Spleen (tissue), 11 donors: ENCODE measurements at regions not wholly inside any gene's neighbourhood (a gene's known extent, or its start where the extent isn't known, plus 50 kb on each side); places are given as distances from the start of the nearest gene placed in this dataset.

Source experiments
- DNase-seq: peaks from one replicate; pipeline ENCODE4 v3.0.0-alpha.2; 2020
- H3K27ac ChIP-seq, 8 donors: fragments of 200-600 bp; sonication (generic) in 7 of 8; 1 replicate in 4 of 8; 2 replicates in 4 of 8; pipeline versions ENCODE4 v1.5.0 to v1.8.0; 2016 to 2021; ENCODE audit warnings: inconsistent platforms in 4 of 8, mild to moderate bottlenecking in 4 of 8, moderate library complexity in 1 of 8
- H3K27me3 ChIP-seq, 7 donors: fragments of 200-600 bp; sonication (generic) in 6 of 7; replicated peaks in 1 of 7; 1 replicate in 4 of 7; 2 replicates in 3 of 7; pipeline versions ENCODE4 v1.5.0 to v1.8.0; 2016 to 2021; ENCODE audit warnings: inconsistent platforms in 3 of 7, mild to moderate bottlenecking in 1 of 7
- H3K36me3 ChIP-seq, 6 donors: fragments of 200-600 bp; sonication (generic) in 5 of 6; 1 replicate in 4 of 6; 2 replicates in 2 of 6; pipeline versions ENCODE4 v1.5.0 to v1.8.0; 2016 to 2021; ENCODE audit warnings: inconsistent platforms in 2 of 6
- H3K4me1 ChIP-seq, 6 donors: fragments of 200-600 bp; sonication (generic) in 5 of 6; 1 replicate in 3 of 6; 2 replicates in 3 of 6; pipeline versions ENCODE4 v1.5.0 to v1.8.0; 2016 to 2021; ENCODE audit warnings: inconsistent platforms in 3 of 6
- H3K4me3 ChIP-seq, 8 donors: fragments of 200-600 bp; sonication (generic) in 7 of 8; 1 replicate in 4 of 8; 2 replicates in 4 of 8; pipeline versions ENCODE4 v1.5.0 to v1.8.0; 2016 to 2021; ENCODE audit warnings: inconsistent platforms in 4 of 8, mild to moderate bottlenecking in 4 of 8, moderate library complexity in 2 of 8
- H3K9me3 ChIP-seq, 8 donors: fragments of 200-600 bp; sonication (generic) in 7 of 8; 1 replicate in 4 of 8; 2 replicates in 4 of 8; pipeline versions ENCODE4 v1.5.0 to v1.8.0; 2016 to 2021; ENCODE audit warnings: inconsistent platforms in 4 of 8
- CTCF ChIP-seq, 11 experiments: fragments of 200-600 bp in 7 of 11; fragments of 450-650 bp in 4 of 11; sonication (generic) in 4 of 11; IDR thresholded peaks in 8 of 11; conservative IDR thresholded peaks in 3 of 11; 1 replicate in 7 of 11; 2 replicates in 4 of 11; pipeline versions ENCODE4 v1.4.0 to v1.8.0; 2016 to 2021; ENCODE audit warnings: antibody characterized with exemption in 11 of 11, inconsistent platforms in 4 of 11, mild to moderate bottlenecking in 1 of 11
- POLR2A ChIP-seq, 3 donors: fragments of 450-650 bp; IDR thresholded peaks; one replicate each; pipeline ENCODE4 v1.5.1; 2017; ENCODE audit warnings: antibody characterized with exemption in 3 of 3, mild to moderate bottlenecking in 1 of 3
- POLR2AphosphoS5 ChIP-seq, 3 donors: sonication (generic); formaldehyde crosslinking; IDR thresholded peaks; one replicate each; pipeline ENCODE4 v1.5.1; 2017; ENCODE audit warnings: antibody characterized with exemption in 3 of 3
- WGBS, 5 donors: extraction: QIAGEN DNeasy Blood & Tissue Kit in 3 of 5; methylation state at CpG; one replicate each; pipeline versions ENCODE4 v1.1.5 to v1.1.7; 2013 to 2018; 5-methylcytosine and 5-hydroxymethylcytosine counted together
- intact Hi-C: fragments of 100-400 bp; cut with DNase I; formaldehyde crosslinking; loops from one replicate; pipeline ENCODE4 v1.15.0; 2023; ENCODE audit warnings: low total_unique reads
- donor health status: healthy with polysubstance abuse.
- donor health status: DM: no; HTN: no; CAD: no; lungs with moderate emphysema.
- donor health status: DM: no; HTN: no; CAD: no.
- donor health status: Bipolar disorder and iron deficiency.
- donor health status: healthy.
- donor health status: DM: no; HTN: no; CAD: no.
- donor health status: DM: yes; HTN: yes; CAD: no.

GRCh38 chr5:19264821-19265220 lies 723.2 kb downstream of the CDH18 start:
- WGBS, 5 donors: 83 to 91% (median 88%) methylated on average over 2 of the region's 2 CpGs
- Histone ChIP-seq H3K4me3 (no peak overlapping the region), H3K27me3 (no peaks in the 10 kb centered on the region), H3K9me3 (peaks cover 0 to 20% (median 0%) of the 10 kb centered on the region in 8 donors), H3K27ac (no peak overlapping the region), H3K36me3 (no peaks in the 10 kb centered on the region), H3K4me1 (no peaks in the 10 kb centered on the region)
- no peak for TF ChIP-seq POLR2AphosphoS5 (IDR thresholded peaks at IDR 0.05)
- no peak for TF ChIP-seq POLR2A (IDR thresholded peaks at IDR 0.05)
- TF ChIP-seq CTCF (IDR thresholded peaks at IDR 0.05 in 8 of 11, conservative IDR thresholded peaks at IDR 0.05 in 3 of 11): no peak
- no peak for DNase-seq
- intact Hi-C loops: no loop called here

- peaks cover 0 to 5% (median 1%) of the 10 kb centered on the region in 8 donors for H3K9me3 ChIP-seq
- no peaks in the 10 kb centered on the region for H3K36me3 ChIP-seq
- intact Hi-C loops: no loop called here
- DNase-seq: no peak
- H3K4me3 ChIP-seq: no peak overlapping the region
- no peak for TF ChIP-seq CTCF (IDR thresholded peaks at IDR 0.05 in 8 of 11, conservative IDR thresholded peaks at IDR 0.05 in 3 of 11)
- TF ChIP-seq POLR2A (IDR thresholded peaks at IDR 0.05): no peak
- no peak for TF ChIP-seq POLR2AphosphoS5 (IDR thresholded peaks at IDR 0.05)
- no peaks in the 10 kb centered on the region for H3K27me3 ChIP-seq
- H3K4me1 ChIP-seq: no peaks in the 10 kb centered on the region
- 73 to 88% (median 78%) methylated on average over 4 of the region's 4 CpGs for WGBS, 5 donors
- H3K27ac ChIP-seq: no peak overlapping the region
Observed at GRCh38 chr5:19266791-19267190, 721.2 kb downstream of the CDH18 start.

DNA sequence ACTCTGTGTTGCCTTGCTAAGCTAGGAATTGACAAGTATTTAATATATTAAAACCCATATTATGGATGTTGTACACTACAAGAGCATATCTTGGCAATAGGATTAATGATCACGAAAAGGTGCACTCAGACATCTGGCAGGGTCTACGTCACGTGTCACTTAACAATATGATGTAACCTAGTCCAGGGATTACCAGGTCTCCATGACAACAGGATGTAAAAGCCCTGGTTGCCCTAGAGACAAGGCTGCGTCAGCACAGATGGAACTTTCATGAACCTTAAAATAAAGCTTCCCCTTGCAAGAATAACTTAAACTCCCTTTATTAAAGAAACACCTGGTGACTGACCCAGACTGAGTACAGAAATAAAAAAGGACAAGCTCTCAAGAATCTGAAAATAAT lies 717.8 kb downstream of the CDH18 start:
- DNase-seq: no peak
- TF ChIP-seq POLR2A (IDR thresholded peaks at IDR 0.05): no peak
- no peak for TF ChIP-seq POLR2AphosphoS5 (IDR thresholded peaks at IDR 0.05)
- TF ChIP-seq CTCF (IDR thresholded peaks at IDR 0.05 in 8 of 11, conservative IDR thresholded peaks at IDR 0.05 in 3 of 11): no peak
- Histone ChIP-seq H3K36me3 (no peaks in the 10 kb centered on the region), H3K27ac (no peak overlapping the region), H3K4me1 (no peaks in the 10 kb centered on the region), H3K27me3 (no peaks in the 10 kb centered on the region), H3K9me3 (peaks cover 0 to 12% (median 1%) of the 10 kb centered on the region in 8 donors), H3K4me3 (no peak overlapping the region)
- whole genome bisulfite sequencing, 5 donors: 80 to 87% (median 85%) methylated on average over 4 of the region's 4 CpGs
- intact Hi-C loops: no loop called here

- H3K36me3 ChIP-seq: no peaks in the 10 kb centered on the region
- TF ChIP-seq POLR2A (IDR thresholded peaks at IDR 0.05) (no peak), POLR2AphosphoS5 (IDR thresholded peaks at IDR 0.05) (no peak), CTCF (IDR thresholded peaks at IDR 0.05 in 8 of 11, conservative IDR thresholded peaks at IDR 0.05 in 3 of 11) (no peak)
- no peak for DNase-seq
- H3K4me1 ChIP-seq: no peaks in the 10 kb centered on the region
- H3K27me3 ChIP-seq: no peaks in the 10 kb centered on the region
- H3K9me3 ChIP-seq: peaks cover 0 to 32% (median 9%) of the 10 kb centered on the region in 8 donors
- H3K4me3 ChIP-seq: no peak overlapping the region
- no peak overlapping the region for H3K27ac ChIP-seq
- intact Hi-C loops: no loop called here
- WGBS, 5 donors: 68 to 81% (median 79%) methylated on average over 3 of the region's 3 CpGs
Observed at GRCh38 chr5:19274578-19274977, 713.4 kb downstream of the CDH18 start.
